Progenitor cell of endocrine pancreas (in vitro differentiated cells): ENCODE measurements at regions not wholly inside any gene's neighbourhood (a gene's known extent, or its start where the extent isn't known, plus 50 kb on each side); places are given as distances from the start of the nearest gene placed in this dataset.

ENCODE experiments used
- DNase-seq: peaks from one replicate; pipeline ENCODE4 v3.0.0; 2021; ENCODE audit warnings: low spot score; ENCODE audit not compliant: unreplicated experiment
- H3K27ac Mint-ChIP-seq: 2 replicates; pipeline ENCODE4 v1.8.0; 2021; ENCODE audit warnings: mild to moderate bottlenecking, moderate library complexity, mixed read lengths
- H3K27me3 Mint-ChIP-seq: 2 replicates; pipeline ENCODE4 v1.8.0; 2021; ENCODE audit warnings: mixed read lengths
- H3K36me3 Mint-ChIP-seq: 2 replicates; pipeline ENCODE4 v1.8.0; 2022; ENCODE audit warnings: mixed read lengths; ENCODE audit not compliant: insufficient read depth
- H3K4me1 Mint-ChIP-seq: 2 replicates; pipeline ENCODE4 v1.8.0; 2021; ENCODE audit warnings: low read depth, mixed read lengths
- H3K4me3 Mint-ChIP-seq: 2 replicates; pipeline ENCODE4 v1.8.0; 2021; ENCODE audit warnings: low read depth, mild to moderate bottlenecking, moderate library complexity, mixed read lengths
- H3K9me3 Mint-ChIP-seq: 2 replicates; pipeline ENCODE4 v1.8.0; 2021; ENCODE audit warnings: low read depth, mixed read lengths
- TF ChIP-seq, protein P1 (sequence below): fragments of 200-600 bp; sonication (generic); IDR thresholded peaks from one replicate; pipeline ENCODE4 v1.5.0; 2021; ENCODE audit warnings: antibody characterized with exemption, mild to moderate bottlenecking; ENCODE audit not compliant: unreplicated experiment

- Mint-ChIP-seq H3K27ac (no peak overlapping the region), H3K27me3 (peaks cover 33% of the 10 kb centered on the region), H3K9me3 (no peaks in the 10 kb centered on the region), H3K4me1 (peaks cover 2% of the 10 kb centered on the region), H3K4me3 (no peak overlapping the region), H3K36me3 (no peaks in the 10 kb centered on the region)
- DNase-seq: no peak
- TF ChIP-seq, protein P1, sequence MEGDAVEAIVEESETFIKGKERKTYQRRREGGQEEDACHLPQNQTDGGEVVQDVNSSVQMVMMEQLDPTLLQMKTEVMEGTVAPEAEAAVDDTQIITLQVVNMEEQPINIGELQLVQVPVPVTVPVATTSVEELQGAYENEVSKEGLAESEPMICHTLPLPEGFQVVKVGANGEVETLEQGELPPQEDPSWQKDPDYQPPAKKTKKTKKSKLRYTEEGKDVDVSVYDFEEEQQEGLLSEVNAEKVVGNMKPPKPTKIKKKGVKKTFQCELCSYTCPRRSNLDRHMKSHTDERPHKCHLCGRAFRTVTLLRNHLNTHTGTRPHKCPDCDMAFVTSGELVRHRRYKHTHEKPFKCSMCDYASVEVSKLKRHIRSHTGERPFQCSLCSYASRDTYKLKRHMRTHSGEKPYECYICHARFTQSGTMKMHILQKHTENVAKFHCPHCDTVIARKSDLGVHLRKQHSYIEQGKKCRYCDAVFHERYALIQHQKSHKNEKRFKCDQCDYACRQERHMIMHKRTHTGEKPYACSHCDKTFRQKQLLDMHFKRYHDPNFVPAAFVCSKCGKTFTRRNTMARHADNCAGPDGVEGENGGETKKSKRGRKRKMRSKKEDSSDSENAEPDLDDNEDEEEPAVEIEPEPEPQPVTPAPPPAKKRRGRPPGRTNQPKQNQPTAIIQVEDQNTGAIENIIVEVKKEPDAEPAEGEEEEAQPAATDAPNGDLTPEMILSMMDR: no peak
Observed at GRCh38 chr10:6766131-6766801, 186.2 kb upstream of the PRKCQ start.

- DNase-seq: no peak
- no peak overlapping the region for H3K27ac Mint-ChIP-seq
- H3K36me3 Mint-ChIP-seq: no peaks in the 10 kb centered on the region
- H3K9me3 Mint-ChIP-seq: peaks cover 4% of the 10 kb centered on the region
- H3K4me1 Mint-ChIP-seq: peaks cover 2% of the 10 kb centered on the region
- TF ChIP-seq, protein P1: no peak
- H3K4me3 Mint-ChIP-seq: no peak overlapping the region
- H3K27me3 Mint-ChIP-seq: peaks cover 42% of the 10 kb centered on the region
Observed at GRCh38 chr10:6763423-6763822, 183.3 kb upstream of the PRKCQ start.

GRCh38 chr10:6763001-6763400 lies 182.9 kb upstream of the PRKCQ start:
- no peak overlapping the region for H3K27ac Mint-ChIP-seq
- H3K27me3 Mint-ChIP-seq: peaks cover 47% of the 10 kb centered on the region
- H3K4me3 Mint-ChIP-seq: no peak overlapping the region
- H3K9me3 Mint-ChIP-seq: peaks cover 4% of the 10 kb centered on the region
- no peaks in the 10 kb centered on the region for H3K36me3 Mint-ChIP-seq
- DNase-seq: no peak
- H3K4me1 Mint-ChIP-seq: peaks cover 2% of the 10 kb centered on the region
- TF ChIP-seq, protein P1: no peak

- DNase-seq: no peak
- H3K9me3 Mint-ChIP-seq: peaks cover 4% of the 10 kb centered on the region
- no peak overlapping the region for H3K4me3 Mint-ChIP-seq
- H3K27me3 Mint-ChIP-seq: peaks cover 59% of the 10 kb centered on the region
- TF ChIP-seq, protein P1: no peak
- H3K27ac Mint-ChIP-seq: no peak overlapping the region
- H3K36me3 Mint-ChIP-seq: no peaks in the 10 kb centered on the region
- H3K4me1 Mint-ChIP-seq: peaks cover 8% of the 10 kb centered on the region
Observed at GRCh38 chr10:6759961-6760360, 179.9 kb upstream of the PRKCQ start.

DNA sequence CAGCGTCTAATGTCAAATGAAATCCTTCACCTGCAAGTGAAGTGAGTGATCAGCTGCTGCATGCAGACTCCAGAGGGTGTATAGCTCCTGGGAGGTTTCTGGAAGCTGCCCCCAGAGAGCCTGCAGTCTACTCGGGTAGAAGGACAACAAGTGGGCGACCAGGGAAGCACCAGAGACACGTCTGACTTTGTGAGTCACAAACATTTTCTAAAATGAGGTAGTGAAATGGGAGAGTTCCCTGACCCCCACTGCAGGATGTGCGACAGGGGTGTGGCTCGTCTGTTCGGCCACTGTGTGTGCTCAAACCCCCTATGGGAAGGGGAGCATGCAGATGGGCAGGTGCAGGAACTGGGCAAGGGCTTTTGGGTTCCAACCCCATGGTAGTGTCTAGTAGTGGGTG lies 177.1 kb upstream of the PRKCQ start:
- H3K27me3 Mint-ChIP-seq: peaks cover 57% of the 10 kb centered on the region

More for the DNA sequence above, 177.1 kb upstream of the PRKCQ start:
- TF ChIP-seq, protein P1: no peak
- H3K27ac Mint-ChIP-seq: no peak overlapping the region
- no peaks in the 10 kb centered on the region for H3K36me3 Mint-ChIP-seq
- H3K4me1 Mint-ChIP-seq: peaks cover 6% of the 10 kb centered on the region
- peaks cover 4% of the 10 kb centered on the region for H3K9me3 Mint-ChIP-seq
- no peak for DNase-seq
- peak overlapping the region; percentile 25 for H3K4me3 Mint-ChIP-seq
